B cell (primary cell): ENCODE measurements at regions not wholly inside any gene's neighbourhood (a gene's known extent, or its start where the extent isn't known, plus 50 kb on each side); places are given as distances from the start of the nearest gene placed in this dataset.
"Not testable (repeated sequence)": the region's sequence is repeated elsewhere in the genome, so short reads cannot be mapped to it uniquely, and the experiment has no call there.

Source experiments
- CTCF ChIP-seq: fragments of 200-600 bp; IDR thresholded peaks from one replicate; pipeline ENCODE4 v1.8.0; 2022; ENCODE audit warnings: antibody characterized with exemption, mild to moderate bottlenecking
- EZH2 ChIP-seq: IDR thresholded peaks from 2 replicates; pipeline ENCODE4 v1.6.1; 2012; ENCODE audit warnings: borderline replicate concordance, low read depth, mild to moderate bottlenecking, moderate library complexity, low read length; ENCODE audit not compliant: insufficient read depth, poor library complexity, severe bottlenecking

GRCh38 chr21:13935396-13936032 lies 275.2 kb downstream of the LIPI start:
- TF ChIP-seq CTCF, EZH2: not testable (repeated sequence)
